ENCODE measurements at regions not wholly inside any gene's neighbourhood (a gene's known extent, or its start where the extent isn't known, plus 50 kb on each side); places are given as distances from the start of the nearest gene placed in this dataset.
"Not testable (repeated sequence)": the region's sequence is repeated elsewhere in the genome, so short reads cannot be mapped to it uniquely, and the experiment has no call there.

GRCh38 chr10:129213996-129214395 is 253.0 kb upstream of the MGMT start:
- H3K4me1 ChIP-seq (ENCODE audit: insufficient read depth, low read length); DNase-seq; POLR2A ChIA-PET (ENCODE audit: partially characterized antibody); H3K4me3 ChIP-seq (ENCODE audit: low read length in 2 of 2); H3K27ac ChIP-seq (ENCODE audit: low read depth, low read length); H3K9me3 ChIP-seq (ENCODE audit: control insufficient read depth in 1 of 2, low read length in 2 of 2); H3K36me3 ChIP-seq (ENCODE audit: insufficient read depth, low read length); H3K27me3 ChIP-seq (ENCODE audit: insufficient read depth, low read length); H3K4me3 Mint-ChIP-seq; intact Hi-C loops (cut with micrococcal nuclease); H3K27ac Mint-ChIP-seq; CTCF ChIA-PET (ENCODE audit: partially characterized antibody); H3K36me3 Mint-ChIP-seq; H3K4me1 Mint-ChIP-seq; H3K27me3 Mint-ChIP-seq: not testable (repeated sequence)
- peaks cover 0 to 19% (median under 1%) of the 10 kb centered on the region in 8 donors for H3K9me3 Mint-ChIP-seq

DNA sequence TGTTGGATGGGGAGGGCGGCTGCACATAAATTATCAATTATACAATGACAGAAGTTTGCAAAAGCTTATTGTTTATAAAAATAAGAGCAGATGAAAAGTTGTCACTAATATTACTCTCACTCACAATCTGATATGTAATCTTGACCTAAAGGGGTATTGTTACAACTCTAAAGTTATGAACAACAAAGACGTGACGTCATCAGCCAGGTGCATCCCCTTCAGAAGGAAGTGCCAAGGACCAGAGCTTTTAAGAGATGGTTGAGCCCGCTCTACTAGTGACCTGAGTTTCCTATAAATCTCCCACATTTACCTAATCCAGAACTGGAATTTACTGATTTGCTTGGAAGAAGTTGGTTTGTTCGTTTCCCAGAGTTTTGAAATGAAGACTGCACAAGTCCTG is 247.7 kb upstream of the MGMT start:
- H3K27me3 ChIP-seq (ENCODE audit: insufficient read depth, low read length) = no peaks in the 10 kb centered on the region
- ChIA-PET CTCF (ENCODE audit: partially characterized antibody) (no interaction called here), POLR2A (ENCODE audit: partially characterized antibody) (interaction anchor here (0.6 kb wide), 1 partner anchor 741 kb away, joined by 3 read pairs; no protein-coding TSS in a partner anchor)
- H3K4me3 ChIP-seq (ENCODE audit: low read length in 2 of 2) = no peak overlapping the region
- Mint-ChIP-seq H3K4me3 (no peak overlapping the region), H3K9me3 (peaks cover 0 to 17% (median 3%) of the 10 kb centered on the region in 8 donors), H3K27me3 (no peaks in the 10 kb centered on the region), H3K36me3 (no peaks in the 10 kb centered on the region), H3K4me1 (no peaks in the 10 kb centered on the region), H3K27ac (no peak overlapping the region)
- DNase-seq = no peak
- H3K9me3 ChIP-seq (ENCODE audit: control insufficient read depth in 1 of 2, low read length in 2 of 2) = no peaks in the 10 kb centered on the region
- intact Hi-C loops (cut with micrococcal nuclease) = no loop called here
- no peaks in the 10 kb centered on the region for H3K4me1 ChIP-seq (ENCODE audit: insufficient read depth, low read length)
- no peaks in the 10 kb centered on the region for H3K36me3 ChIP-seq (ENCODE audit: insufficient read depth, low read length)
- H3K27ac ChIP-seq (ENCODE audit: low read depth, low read length) = no peak overlapping the region

GRCh38 chr10:129222436-129222835 is 244.6 kb upstream of the MGMT start:
- CTCF ChIA-PET (ENCODE audit: partially characterized antibody) = no interaction called here
- H3K4me3 Mint-ChIP-seq = no peak overlapping the region
- H3K4me1 Mint-ChIP-seq = no peaks in the 10 kb centered on the region
- no peak overlapping the region for H3K27ac Mint-ChIP-seq
- intact Hi-C loops (cut with micrococcal nuclease) = no loop called here
- peaks cover 0 to 8% (median 0%) of the 10 kb centered on the region in 8 donors for H3K9me3 Mint-ChIP-seq
- Histone ChIP-seq H3K27me3 (ENCODE audit: insufficient read depth, low read length) (no peaks in the 10 kb centered on the region), H3K27ac (ENCODE audit: low read depth, low read length) (no peak overlapping the region), H3K9me3 (ENCODE audit: control insufficient read depth in 1 of 2, low read length in 2 of 2) (no peaks in the 10 kb centered on the region), H3K36me3 (ENCODE audit: insufficient read depth, low read length) (no peaks in the 10 kb centered on the region), H3K4me3 (ENCODE audit: low read length in 2 of 2) (no peak overlapping the region), H3K4me1 (ENCODE audit: insufficient read depth, low read length) (no peaks in the 10 kb centered on the region)
- POLR2A ChIA-PET (ENCODE audit: partially characterized antibody) = no interaction called here
- no peaks in the 10 kb centered on the region for H3K36me3 Mint-ChIP-seq
- DNase-seq = no peak
- H3K27me3 Mint-ChIP-seq = no peaks in the 10 kb centered on the region

- DNase-seq = no peak
- intact Hi-C loops (cut with micrococcal nuclease) = no loop called here
- Mint-ChIP-seq H3K36me3 (no peaks in the 10 kb centered on the region), H3K4me3 (no peak overlapping the region), H3K9me3 (peaks cover 0 to 8% (median 0%) of the 10 kb centered on the region in 8 donors), H3K27me3 (no peaks in the 10 kb centered on the region), H3K27ac (peak overlapping the region in 1 of 7 donors; percentile 68), H3K4me1 (no peaks in the 10 kb centered on the region)
- no peak overlapping the region for H3K27ac ChIP-seq (ENCODE audit: low read depth, low read length)
- H3K27me3 ChIP-seq (ENCODE audit: insufficient read depth, low read length) = no peaks in the 10 kb centered on the region
- H3K9me3 ChIP-seq (ENCODE audit: control insufficient read depth in 1 of 2, low read length in 2 of 2) = no peaks in the 10 kb centered on the region
- CTCF ChIA-PET (ENCODE audit: partially characterized antibody) = no interaction called here
- H3K4me1 ChIP-seq (ENCODE audit: insufficient read depth, low read length) = no peaks in the 10 kb centered on the region
- no peaks in the 10 kb centered on the region for H3K36me3 ChIP-seq (ENCODE audit: insufficient read depth, low read length)
- POLR2A ChIA-PET (ENCODE audit: partially characterized antibody) = no interaction called here
- no peak overlapping the region for H3K4me3 ChIP-seq (ENCODE audit: low read length in 2 of 2)
These were observed 243.7 kb upstream of the MGMT start for GRCh38 chr10:129223363-129223762.

DNA sequence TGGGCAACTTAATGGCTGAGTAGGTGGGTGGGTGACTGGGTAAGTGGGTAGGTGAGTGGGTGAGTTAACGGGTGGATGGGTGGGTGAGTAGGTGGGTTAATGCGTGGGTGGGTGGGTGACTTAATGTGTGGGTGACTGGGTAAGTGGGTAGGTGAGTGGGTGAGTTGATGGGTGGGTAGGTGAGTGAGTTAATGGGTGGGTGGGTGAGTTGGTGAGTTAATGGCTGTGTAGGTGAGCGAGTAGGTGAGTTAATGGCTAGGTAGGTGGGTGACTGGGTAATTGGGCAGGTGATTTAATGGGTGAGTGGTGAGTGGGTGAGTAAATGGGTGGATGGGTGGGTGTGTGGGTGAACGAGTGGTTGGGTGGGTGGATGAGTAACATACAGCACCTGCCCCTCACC is 243.0 kb upstream of the MGMT start:
- H3K9me3 Mint-ChIP-seq = peaks cover 0 to 8% (median 0%) of the 10 kb centered on the region in 8 donors
- ChIA-PET POLR2A (ENCODE audit: partially characterized antibody) (no interaction called here), CTCF (ENCODE audit: partially characterized antibody) (no interaction called here)
- no peaks in the 10 kb centered on the region for H3K36me3 Mint-ChIP-seq
- H3K4me1 Mint-ChIP-seq = no peaks in the 10 kb centered on the region
- H3K27me3 Mint-ChIP-seq = no peaks in the 10 kb centered on the region
- H3K4me3 ChIP-seq (ENCODE audit: low read length in 2 of 2) = no peak overlapping the region
- no peak overlapping the region for H3K27ac ChIP-seq (ENCODE audit: low read depth, low read length)
- no peak overlapping the region for H3K4me3 Mint-ChIP-seq
- no peaks in the 10 kb centered on the region for H3K27me3 ChIP-seq (ENCODE audit: insufficient read depth, low read length)
- no peak overlapping the region for H3K27ac Mint-ChIP-seq
- no peak for DNase-seq
- H3K9me3 ChIP-seq (ENCODE audit: control insufficient read depth in 1 of 2, low read length in 2 of 2) = no peaks in the 10 kb centered on the region
- intact Hi-C loops (cut with micrococcal nuclease) = no loop called here
- no peaks in the 10 kb centered on the region for H3K36me3 ChIP-seq (ENCODE audit: insufficient read depth, low read length)
- H3K4me1 ChIP-seq (ENCODE audit: insufficient read depth, low read length) = no peaks in the 10 kb centered on the region

DNA sequence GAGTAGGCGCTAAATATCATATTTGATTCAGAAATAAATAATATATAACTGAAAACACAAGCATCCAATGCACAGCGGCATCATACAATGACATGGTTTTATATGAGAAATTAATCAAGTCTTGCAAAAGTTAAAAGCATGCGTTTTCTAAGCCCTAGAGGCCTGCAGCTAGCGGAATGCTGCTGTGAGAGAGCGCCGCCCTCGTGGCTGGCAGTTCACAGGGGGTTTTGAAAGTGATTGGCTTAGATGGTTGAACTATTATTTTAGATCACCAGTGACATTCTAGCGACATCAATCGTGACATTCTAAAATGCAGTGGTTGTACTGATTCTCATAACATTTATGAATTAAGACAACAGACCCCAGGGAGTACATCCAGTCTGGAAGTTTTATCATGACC is 235.2 kb upstream of the MGMT start:
- Histone ChIP-seq H3K4me3 (ENCODE audit: low read length in 2 of 2) (no peak overlapping the region), H3K4me1 (ENCODE audit: insufficient read depth, low read length) (no peaks in the 10 kb centered on the region), H3K27me3 (ENCODE audit: insufficient read depth, low read length) (no peaks in the 10 kb centered on the region), H3K36me3 (ENCODE audit: insufficient read depth, low read length) (no peaks in the 10 kb centered on the region), H3K27ac (ENCODE audit: low read depth, low read length) (no peak overlapping the region), H3K9me3 (ENCODE audit: control insufficient read depth in 1 of 2, low read length in 2 of 2) (no peaks in the 10 kb centered on the region)
- H3K9me3 Mint-ChIP-seq = peaks cover 0 to 1% (median 0%) of the 10 kb centered on the region in 8 donors
- DNase-seq = no peak
- no peak overlapping the region for H3K4me3 Mint-ChIP-seq
- H3K27me3 Mint-ChIP-seq = no peaks in the 10 kb centered on the region
- intact Hi-C loops (cut with micrococcal nuclease) = no loop called here
- peaks cover 0 to 2% (median 0%) of the 10 kb centered on the region in 4 donors for H3K4me1 Mint-ChIP-seq
- H3K27ac Mint-ChIP-seq = no peak overlapping the region
- H3K36me3 Mint-ChIP-seq = no peaks in the 10 kb centered on the region
- ChIA-PET CTCF (ENCODE audit: partially characterized antibody) (no interaction called here), POLR2A (ENCODE audit: partially characterized antibody) (no interaction called here)

DNA sequence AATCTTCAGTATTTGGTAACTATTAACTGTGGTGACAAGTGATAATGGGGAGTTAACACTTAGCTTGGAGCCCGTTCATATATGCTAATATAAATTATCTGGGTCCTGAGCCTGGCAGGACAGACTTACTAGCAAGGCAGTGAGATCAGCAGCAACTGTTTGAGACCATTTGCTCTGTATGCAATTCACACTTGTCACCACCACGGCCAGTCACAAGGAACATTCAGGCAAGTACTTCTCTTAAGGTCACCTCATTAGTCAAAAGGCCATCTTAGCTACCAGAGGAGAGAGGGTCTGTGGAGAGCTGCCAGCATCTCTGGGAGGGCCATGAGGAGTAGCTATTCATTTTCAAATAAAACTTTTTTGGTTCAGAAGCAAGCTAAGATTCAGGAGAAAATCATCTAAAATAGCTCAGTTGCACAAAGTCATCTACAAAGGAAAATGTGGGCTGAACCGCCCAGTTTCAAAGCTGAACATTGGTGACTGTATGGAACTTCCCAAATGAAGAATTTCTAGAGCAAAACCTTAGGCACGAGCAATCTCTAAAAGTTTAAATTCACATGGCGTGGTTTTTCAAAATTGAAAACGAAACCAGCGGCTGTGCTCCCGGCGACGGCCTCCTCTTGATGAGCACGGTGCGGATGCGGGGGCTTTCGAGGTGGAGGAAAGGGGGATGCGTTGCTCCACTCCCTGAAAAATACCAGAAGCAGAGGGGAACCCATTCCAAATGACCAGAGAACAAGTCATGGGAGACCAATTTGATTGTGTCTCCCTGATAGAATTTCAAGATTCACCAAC is 233.5 kb upstream of the MGMT start:
- Histone ChIP-seq H3K4me1 (ENCODE audit: insufficient read depth, low read length) (no peaks in the 10 kb centered on the region), H3K4me3 (ENCODE audit: low read length in 2 of 2) (no peak overlapping the region), H3K27me3 (ENCODE audit: insufficient read depth, low read length) (no peaks in the 10 kb centered on the region), H3K36me3 (ENCODE audit: insufficient read depth, low read length) (no peaks in the 10 kb centered on the region), H3K27ac (ENCODE audit: low read depth, low read length) (no peak overlapping the region), H3K9me3 (ENCODE audit: control insufficient read depth in 1 of 2, low read length in 2 of 2) (no peaks in the 10 kb centered on the region)
- Mint-ChIP-seq H3K36me3 (no peaks in the 10 kb centered on the region), H3K9me3 (peaks cover 0 to 1% (median 0%) of the 10 kb centered on the region in 8 donors), H3K27me3 (no peaks in the 10 kb centered on the region), H3K4me1 (peaks cover 0 to 2% (median 0%) of the 10 kb centered on the region in 4 donors), H3K4me3 (peak overlapping the region in 7 of 8 donors; percentile 4 to 73 (median 35)), H3K27ac (no peak overlapping the region)
- intact Hi-C loops (cut with micrococcal nuclease) = no loop called here
- ChIA-PET CTCF (ENCODE audit: partially characterized antibody) (no interaction called here), POLR2A (ENCODE audit: partially characterized antibody) (no interaction called here)
- no peak for DNase-seq

Measured in CD4-positive, alpha-beta memory T cell (primary cell).